ENCODE measurements at regions not wholly inside any gene's neighbourhood (a gene's known extent, or its start where the extent isn't known, plus 50 kb on each side); places are given as distances from the start of the nearest gene placed in this dataset.

DNA sequence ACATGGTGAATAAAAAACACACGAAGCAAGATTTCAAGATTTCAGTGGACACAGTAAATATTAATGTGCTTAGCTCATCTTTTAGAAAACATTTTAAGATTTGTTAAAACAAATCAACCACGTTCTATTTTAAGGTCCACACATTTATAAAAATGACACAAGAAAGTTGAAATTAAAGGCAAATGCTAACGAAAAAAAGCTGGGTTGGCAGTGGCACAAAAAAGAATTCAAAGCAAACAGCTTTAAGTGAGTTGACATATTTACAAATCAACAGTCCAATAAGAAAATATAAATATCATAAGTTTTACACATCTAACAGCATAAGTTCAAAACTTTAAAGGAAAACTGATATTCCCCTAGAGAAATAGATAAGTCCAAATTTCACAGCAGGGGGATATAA lies 430.4 kb upstream of the CCDC54 start:
- TF ChIP-seq, protein P1, sequence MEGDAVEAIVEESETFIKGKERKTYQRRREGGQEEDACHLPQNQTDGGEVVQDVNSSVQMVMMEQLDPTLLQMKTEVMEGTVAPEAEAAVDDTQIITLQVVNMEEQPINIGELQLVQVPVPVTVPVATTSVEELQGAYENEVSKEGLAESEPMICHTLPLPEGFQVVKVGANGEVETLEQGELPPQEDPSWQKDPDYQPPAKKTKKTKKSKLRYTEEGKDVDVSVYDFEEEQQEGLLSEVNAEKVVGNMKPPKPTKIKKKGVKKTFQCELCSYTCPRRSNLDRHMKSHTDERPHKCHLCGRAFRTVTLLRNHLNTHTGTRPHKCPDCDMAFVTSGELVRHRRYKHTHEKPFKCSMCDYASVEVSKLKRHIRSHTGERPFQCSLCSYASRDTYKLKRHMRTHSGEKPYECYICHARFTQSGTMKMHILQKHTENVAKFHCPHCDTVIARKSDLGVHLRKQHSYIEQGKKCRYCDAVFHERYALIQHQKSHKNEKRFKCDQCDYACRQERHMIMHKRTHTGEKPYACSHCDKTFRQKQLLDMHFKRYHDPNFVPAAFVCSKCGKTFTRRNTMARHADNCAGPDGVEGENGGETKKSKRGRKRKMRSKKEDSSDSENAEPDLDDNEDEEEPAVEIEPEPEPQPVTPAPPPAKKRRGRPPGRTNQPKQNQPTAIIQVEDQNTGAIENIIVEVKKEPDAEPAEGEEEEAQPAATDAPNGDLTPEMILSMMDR (IDR thresholded peaks at IDR 0.05; ENCODE audit: insufficient read depth, low read length): no peak
- TF ChIP-seq, protein P2, sequence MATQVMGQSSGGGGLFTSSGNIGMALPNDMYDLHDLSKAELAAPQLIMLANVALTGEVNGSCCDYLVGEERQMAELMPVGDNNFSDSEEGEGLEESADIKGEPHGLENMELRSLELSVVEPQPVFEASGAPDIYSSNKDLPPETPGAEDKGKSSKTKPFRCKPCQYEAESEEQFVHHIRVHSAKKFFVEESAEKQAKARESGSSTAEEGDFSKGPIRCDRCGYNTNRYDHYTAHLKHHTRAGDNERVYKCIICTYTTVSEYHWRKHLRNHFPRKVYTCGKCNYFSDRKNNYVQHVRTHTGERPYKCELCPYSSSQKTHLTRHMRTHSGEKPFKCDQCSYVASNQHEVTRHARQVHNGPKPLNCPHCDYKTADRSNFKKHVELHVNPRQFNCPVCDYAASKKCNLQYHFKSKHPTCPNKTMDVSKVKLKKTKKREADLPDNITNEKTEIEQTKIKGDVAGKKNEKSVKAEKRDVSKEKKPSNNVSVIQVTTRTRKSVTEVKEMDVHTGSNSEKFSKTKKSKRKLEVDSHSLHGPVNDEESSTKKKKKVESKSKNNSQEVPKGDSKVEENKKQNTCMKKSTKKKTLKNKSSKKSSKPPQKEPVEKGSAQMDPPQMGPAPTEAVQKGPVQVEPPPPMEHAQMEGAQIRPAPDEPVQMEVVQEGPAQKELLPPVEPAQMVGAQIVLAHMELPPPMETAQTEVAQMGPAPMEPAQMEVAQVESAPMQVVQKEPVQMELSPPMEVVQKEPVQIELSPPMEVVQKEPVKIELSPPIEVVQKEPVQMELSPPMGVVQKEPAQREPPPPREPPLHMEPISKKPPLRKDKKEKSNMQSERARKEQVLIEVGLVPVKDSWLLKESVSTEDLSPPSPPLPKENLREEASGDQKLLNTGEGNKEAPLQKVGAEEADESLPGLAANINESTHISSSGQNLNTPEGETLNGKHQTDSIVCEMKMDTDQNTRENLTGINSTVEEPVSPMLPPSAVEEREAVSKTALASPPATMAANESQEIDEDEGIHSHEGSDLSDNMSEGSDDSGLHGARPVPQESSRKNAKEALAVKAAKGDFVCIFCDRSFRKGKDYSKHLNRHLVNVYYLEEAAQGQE (IDR thresholded peaks at IDR 0.05; ENCODE audit: insufficient replicate concordance, low read depth): no peak
- no peak for TF ChIP-seq POLR2AphosphoS5 (IDR thresholded peaks at IDR 0.05; ENCODE audit: low read depth)

All from HL-60 (cell line).